Renal pelvis (tissue), 1 donor: ENCODE measurements at regions not wholly inside any gene's neighbourhood (a gene's known extent, or its start where the extent isn't known, plus 50 kb on each side); places are given as distances from the start of the nearest gene placed in this dataset.
"Not testable (repeated sequence)": the region's sequence is repeated elsewhere in the genome, so short reads cannot be mapped to it uniquely, and the experiment has no call there.

Experiments used
- DNase-seq: peaks from one replicate; pipeline ENCODE4 v3.0.0-alpha.2; 2013

DNA sequence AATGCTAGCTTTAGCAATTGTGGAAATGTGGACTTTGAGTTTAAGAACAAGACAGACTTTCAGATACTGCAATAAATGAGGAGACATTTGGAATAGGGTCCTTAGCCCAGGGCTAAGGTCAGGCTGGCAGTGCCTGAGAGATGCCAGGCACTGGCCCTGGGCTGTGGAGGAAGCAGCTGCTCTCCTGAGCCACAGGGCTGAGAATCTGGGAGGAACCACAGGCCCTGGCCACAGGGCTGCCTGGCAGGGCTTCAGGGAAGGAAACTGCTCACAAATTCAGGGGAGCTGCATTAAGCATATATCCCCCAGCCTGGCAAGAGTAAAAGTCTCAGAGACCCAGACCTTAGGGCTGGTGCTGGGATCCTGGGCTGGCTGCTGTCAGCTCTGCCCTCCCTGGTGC is 305.1 kb downstream of the RPIA start:
- DNase-seq: not testable (repeated sequence)

DNA sequence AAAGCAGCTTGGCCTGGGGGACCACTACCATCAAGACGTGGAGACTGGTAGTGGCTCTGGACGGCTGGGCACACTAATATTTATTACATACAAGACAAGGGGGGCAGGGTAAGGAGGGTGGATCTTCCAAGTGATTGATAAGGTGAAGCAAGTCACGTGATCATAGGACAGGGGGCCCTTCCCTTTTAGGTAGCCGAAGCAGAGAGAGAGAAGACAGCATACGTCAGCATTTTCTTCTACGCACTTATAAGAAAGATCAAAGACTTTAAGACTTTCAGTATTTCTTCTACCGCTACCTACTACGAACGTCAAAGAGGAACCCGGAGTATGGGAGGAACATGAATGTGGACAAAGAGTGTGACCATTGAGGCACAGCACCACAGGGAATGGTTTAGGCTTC is 307.9 kb downstream of the RPIA start:
- no peak for DNase-seq

GRCh38 chr2:89000235-89000634 is 308.8 kb downstream of the RPIA start:
- DNase-seq: no peak

DNA sequence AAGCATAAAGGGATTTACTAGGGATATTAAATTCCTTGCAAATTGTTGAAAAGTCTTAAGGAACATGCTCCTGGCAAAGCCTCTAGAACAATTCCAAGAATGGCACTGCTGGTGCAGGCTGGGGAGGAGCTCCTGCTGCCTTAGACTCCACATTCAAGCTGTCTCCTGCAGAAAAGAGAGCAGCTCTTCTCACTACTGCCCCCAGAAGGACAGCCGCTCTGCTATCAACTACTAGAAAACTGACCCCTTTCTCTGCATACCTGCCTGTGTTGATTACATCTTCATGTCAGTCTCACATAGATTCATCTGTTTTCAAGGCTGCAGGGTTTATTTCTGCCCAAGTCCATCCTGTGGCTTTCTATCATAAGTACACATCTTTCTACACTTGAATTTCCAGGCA is 312.8 kb downstream of the RPIA start:
- DNase-seq: not testable (repeated sequence)

GRCh38 chr2:89020566-89020965 is 329.1 kb downstream of the RPIA start:
- not testable (repeated sequence) for DNase-seq

DNA sequence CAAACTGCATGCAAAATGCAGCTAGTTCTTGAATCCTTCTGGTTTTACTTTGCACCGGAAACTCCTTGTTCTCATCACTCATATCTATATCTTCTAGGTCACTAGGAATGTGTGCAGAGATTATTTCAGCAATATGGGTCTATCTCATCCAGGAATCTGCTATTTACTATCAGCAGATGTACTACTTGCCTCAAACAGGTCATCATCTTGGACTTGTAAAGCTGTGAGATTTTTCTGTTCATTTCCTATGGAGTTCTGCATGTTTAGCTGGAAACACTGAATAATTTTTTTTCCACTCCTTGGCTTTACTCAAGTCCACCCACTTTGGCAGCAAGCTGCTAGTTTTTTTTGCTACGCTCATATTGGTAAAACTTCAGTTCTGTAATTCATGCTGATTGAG is 334.8 kb downstream of the RPIA start:
- DNase-seq: not testable (repeated sequence)

DNA sequence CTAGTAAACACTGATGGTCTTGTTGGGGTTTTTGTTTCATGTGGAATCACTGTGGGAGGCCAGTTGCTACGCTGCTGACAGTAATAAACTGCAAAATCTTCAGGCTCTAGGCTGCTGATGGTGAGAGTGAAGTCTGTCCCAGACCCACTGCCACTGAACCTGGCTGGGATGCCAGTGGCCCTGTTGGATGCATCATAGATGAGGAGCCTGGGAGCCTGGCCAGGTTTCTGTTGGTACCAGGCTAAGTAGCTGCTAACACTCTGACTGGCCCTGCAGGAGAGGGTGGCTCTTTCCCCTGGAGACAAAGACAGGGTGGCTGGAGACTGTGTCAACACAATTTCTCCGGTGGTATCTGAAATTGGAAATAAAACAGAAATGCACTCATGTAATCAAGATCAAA is 335.6 kb downstream of the RPIA start:
- not testable (repeated sequence) for DNase-seq

- DNase-seq: not testable (repeated sequence)
These were observed 336.1 kb downstream of the RPIA start for GRCh38 chr2:89027536-89027935.

GRCh38 chr2:89029257-89029656 is 337.8 kb downstream of the RPIA start:
- not testable (repeated sequence) for DNase-seq

- DNase-seq: not testable (repeated sequence)
These were observed 356.9 kb downstream of the RPIA start for GRCh38 chr2:89048138-89049066.

GRCh38 chr2:89058616-89059015 is 367.1 kb downstream of the RPIA start:
- not testable (repeated sequence) for DNase-seq

DNA sequence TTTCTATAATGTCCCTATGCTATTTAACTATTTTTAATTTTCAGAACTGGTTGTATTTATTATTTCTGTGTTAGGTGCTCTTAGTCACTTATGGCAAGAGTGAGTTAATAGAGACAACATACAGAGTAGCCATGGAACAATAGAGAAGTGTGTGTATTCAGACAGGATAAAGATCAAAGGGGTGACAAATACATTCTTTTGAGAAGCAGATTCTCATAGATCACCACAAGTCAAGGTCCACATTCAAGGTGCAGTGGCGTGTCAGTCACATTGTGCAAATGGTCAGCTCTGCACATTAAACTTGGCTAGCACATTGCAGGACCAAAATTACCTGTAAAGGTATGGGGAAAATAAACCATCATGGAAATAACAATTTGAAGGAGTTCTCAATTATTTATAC is 369.7 kb downstream of the RPIA start:
- not testable (repeated sequence) for DNase-seq

DNA sequence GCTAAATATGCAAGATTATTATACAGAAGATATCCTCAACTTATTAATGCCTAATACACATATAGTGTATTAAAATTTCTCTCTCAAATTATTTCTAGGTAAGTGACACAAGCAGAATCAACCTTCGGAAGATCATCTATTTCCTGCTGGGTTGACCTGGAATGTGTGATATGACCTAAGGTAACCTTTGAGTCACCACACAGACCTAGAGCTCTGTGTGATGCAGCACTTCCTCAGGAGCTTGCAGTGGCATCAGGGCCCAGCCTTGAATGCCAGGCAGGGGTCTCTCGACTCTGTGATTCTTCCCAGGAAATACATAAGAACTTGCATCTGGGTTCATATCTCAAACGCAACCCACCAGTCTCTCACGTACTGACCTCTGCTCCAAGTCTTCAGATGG is 385.3 kb downstream of the RPIA start:
- DNase-seq: not testable (repeated sequence)

- DNase-seq: not testable (repeated sequence)
These were observed 401.4 kb downstream of the RPIA start for GRCh38 chr2:89092911-89093310.

DNA sequence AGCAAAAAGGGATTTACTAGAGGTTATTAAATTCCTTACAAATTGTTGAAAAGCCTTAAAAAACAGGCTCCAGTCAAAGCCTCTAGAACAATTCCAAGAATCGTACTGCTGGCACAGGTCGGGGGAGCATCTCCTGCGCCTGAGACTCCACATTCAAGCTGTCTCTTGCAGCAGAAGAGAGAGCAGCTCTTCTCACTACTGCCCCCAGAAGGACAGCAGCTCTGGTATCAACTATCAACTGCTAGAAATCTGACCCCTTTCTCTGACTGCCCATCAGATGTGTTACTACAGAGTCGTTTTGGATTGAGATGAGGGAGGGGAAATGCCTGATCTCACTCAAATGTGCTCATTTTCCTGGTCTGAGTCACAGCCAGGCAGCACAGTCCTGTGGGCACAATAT is 403.6 kb downstream of the RPIA start:
- DNase-seq: not testable (repeated sequence)

DNA sequence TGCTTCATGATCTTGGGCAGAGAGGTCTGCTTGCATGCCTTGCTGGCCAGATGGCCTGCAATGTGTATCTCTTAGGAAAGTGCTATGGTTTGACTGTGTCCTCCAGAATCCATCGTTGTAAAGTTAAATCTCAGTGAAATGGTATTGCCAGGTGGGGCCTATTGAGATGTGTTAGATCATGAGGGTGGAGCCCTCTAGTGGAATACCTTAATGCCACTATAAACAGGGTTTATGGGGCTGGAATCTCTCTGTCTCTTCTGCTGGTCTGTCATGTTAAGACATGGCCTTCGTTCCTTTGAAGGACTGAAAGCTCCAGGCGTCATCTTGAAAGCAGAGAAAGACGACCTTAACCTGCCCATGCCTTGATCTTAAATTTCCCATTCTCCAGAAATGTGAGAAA is 411.1 kb downstream of the RPIA start:
- DNase-seq: not testable (repeated sequence)

- DNase-seq: not testable (repeated sequence)
These were observed 415.0 kb downstream of the RPIA start for GRCh38 chr2:89106369-89107019.

DNA sequence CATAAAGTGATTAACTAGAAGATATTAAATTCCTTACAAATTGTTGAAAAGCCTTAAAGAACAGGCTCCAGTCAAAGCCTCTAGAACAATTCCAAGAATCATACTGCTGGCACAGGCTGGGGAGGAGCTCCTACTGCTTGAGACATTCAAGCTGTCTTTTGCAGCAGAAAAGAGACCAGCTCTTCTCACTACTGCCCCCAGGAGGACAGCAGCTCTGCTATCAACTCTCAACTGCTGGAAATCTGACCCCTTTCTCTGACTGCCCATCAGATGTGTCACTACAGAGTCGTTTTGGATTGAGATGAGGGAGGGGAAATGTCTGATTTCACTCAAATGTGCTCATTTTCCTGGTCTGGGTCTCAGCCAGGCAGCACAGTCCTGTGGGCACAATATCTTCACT is 421.0 kb downstream of the RPIA start:
- not testable (repeated sequence) for DNase-seq

GRCh38 chr2:89113286-89113685 is 421.8 kb downstream of the RPIA start:
- DNase-seq: not testable (repeated sequence)

DNA sequence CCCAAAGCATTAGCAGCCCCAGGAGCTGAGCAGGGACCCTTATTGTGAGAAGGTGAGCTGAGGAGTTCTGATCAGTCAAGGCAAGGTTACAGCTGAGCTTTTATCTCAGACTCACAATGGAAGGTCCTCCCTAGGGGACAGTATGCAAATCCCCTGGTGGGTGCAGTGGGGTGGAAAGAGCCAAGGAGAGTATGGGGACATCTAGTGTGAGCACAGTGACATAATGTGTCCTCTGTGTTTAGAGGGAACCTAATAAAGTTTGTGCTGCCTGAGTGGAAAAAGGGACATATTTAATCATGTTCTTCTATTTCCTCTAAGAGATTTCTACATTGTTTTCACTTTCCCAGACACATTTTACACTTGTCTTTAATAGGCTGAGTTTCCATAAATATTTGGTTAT is 438.0 kb downstream of the RPIA start:
- not testable (repeated sequence) for DNase-seq

DNA sequence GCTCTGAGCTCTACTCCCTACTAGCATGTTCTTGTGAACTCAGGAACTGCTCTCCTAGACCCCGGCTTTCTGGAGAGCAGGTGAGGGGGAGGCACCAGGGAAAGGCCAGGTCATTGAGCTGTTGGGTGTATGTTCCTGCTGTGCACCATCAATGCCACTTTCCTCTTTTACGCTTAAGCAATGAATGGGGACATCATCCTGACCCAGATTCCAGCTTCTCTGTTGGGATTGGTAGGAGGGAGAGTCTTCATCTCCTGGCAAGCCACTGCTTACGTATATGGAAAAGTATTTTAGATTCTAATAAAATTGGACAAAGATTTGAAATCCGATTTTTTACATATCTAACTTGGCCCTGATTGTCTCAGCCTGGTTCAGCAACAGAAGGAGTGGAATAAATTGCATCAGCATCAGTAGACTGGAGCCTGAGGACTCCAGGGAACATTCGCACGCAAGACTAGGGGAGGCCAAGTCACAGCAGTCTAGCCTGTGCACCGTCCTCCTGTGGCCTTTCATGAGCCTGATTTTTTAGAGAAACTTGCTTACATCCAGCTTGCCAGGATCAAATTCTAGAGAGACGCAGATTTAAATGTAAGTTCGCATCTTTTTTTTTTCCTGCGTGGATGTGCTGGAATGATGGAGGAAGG is 439.3 kb downstream of the RPIA start:
- not testable (repeated sequence) for DNase-seq

DNA sequence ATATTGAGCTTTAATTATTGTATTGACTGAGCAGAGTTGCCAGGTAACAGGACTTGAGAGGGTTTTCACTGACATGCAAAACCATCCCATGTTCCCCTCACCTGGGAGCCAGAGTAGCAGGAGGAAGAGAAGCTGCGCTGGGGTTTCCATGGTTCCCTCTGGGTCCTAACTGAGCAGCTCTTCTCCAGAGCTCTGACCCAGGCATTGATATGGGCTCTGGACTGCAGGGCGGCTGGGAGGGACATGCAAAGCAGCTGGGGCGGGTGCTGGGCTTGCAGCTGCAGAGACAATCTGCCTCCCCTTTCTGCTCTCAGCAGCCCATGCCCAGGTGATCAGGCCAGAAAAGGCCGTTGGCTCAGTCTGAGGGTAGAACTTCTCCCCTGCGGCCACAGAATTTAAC is 451.5 kb downstream of the RPIA start:
- DNase-seq: not testable (repeated sequence)

- not testable (repeated sequence) for DNase-seq
These were observed 453.9 kb downstream of the RPIA start for GRCh38 chr2:89145342-89145741.
